NCI-H2081 treated with DMSO at 0.1 percent for 48 hours (cell line): ENCODE measurements at regions not wholly inside any gene's neighbourhood (a gene's known extent, or its start where the extent isn't known, plus 50 kb on each side); places are given as distances from the start of the nearest gene placed in this dataset.
"Not testable (repeated sequence)": the region's sequence is repeated elsewhere in the genome, so short reads cannot be mapped to it uniquely, and the experiment has no call there.

Source experiments
- DNase-seq: peaks from one replicate; lab custom pipeline; 2025; lab: John Stamatoyannopoulos, UW

GRCh38 chr5:101205065-101205464, 302.0 kb upstream of the ST8SIA4 start:
- not testable (repeated sequence) for DNase-seq

DNA sequence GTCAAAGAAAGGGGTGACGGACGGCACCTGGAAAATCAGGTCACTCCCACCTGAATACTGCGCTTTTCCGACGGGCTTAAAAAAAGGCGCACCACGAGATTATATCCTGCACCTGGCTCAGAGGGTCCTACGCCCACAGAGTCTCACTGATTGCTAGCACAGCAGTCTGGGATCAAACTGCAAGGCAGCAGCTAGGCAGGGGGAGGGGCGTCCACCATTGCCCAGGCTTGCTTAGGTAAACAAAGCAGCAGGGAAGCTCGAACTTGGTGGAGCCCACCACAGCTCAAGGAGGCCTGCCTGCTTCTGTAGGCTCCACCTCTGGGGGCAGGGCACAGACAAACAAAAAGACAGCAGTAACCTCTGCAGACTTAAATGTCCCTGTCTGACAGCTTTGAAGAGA, 277.3 kb upstream of the ST8SIA4 start:
- not testable (repeated sequence) for DNase-seq

GRCh38 chr5:101176605-101177004, 273.5 kb upstream of the ST8SIA4 start:
- no peak for DNase-seq

- no peak for DNase-seq
These were observed 271.9 kb upstream of the ST8SIA4 start for GRCh38 chr5:101174981-101175380.

DNA sequence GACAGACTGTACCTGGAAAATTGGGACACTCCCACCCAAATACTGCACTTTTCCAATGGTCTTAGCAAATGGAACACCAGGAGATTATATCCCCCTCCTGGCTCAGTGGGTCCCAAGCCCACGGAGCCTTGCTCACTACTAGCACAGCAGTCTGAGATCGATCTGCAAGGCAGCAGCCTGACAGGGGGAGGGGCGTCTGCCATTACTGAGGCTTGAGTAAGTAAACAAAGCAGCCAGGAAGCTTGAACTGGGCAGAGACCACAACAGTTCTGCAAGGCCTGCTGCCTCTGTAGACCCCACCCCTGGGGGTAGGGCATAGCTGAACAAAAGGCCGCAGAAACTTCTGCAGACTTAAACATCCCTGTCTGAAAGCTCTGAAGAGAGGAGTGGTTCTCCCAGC, 260.0 kb upstream of the ST8SIA4 start:
- DNase-seq: no peak

DNA sequence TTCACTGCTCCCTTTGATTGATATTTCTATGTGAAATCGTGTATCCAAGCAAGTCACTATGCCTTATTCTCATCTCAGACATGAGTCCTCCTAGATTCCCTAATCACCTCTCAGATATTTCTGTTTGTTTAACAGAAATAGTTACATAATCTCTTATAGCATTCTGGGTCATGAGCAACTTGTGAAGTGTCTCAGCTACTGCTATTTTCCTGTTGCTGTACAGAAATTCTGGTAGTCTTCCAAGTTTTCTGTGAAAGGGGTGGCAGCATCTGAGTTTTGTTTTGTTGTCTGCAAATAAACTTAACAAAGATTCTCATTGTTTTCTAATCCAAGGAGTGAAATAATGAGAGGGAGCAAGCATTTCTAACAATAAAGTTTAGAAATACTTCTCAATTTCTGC, 256.9 kb upstream of the ST8SIA4 start:
- DNase-seq: no peak

GRCh38 chr5:101159006-101159405, 255.9 kb upstream of the ST8SIA4 start:
- no peak for DNase-seq

DNA sequence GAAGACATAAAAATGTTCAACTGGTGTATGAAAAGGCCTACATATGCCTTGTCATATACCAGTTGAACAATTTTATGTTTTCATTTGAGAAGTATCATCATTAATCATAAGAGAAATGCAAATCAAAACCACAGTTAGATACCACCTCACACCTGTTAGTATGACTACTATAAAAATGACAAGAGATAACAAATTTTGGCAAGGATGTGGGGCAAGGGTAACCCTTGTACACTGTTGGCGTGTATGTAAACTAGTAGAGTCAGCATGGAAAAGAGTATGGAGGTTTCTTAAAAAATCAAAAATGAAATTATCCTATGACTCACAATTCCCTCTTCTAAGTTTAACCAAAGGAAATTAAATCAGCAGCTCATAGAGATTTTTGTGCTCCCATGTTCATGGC, 250.4 kb upstream of the ST8SIA4 start:
- DNase-seq: no peak

GRCh38 chr5:101143526-101143925, 240.4 kb upstream of the ST8SIA4 start:
- no peak for DNase-seq

DNA sequence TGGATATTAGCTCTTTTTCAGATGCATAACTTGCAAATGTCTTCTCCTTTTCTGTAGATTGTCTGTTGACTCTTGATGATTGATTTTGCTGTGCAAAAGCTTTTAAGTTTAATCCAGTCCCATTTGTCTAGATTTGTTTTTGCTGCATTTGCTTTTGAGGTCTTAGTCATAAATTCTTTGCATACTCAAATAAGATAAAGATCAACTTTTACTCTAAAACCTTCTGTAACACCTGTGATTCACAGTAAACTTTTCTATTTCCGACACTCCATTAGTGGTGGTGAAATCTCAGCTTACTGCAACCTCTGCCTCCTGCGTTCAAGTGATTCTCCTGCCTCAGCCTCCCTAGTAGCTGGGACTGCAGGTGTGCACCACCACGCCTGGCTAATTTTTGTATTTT, 239.0 kb upstream of the ST8SIA4 start:
- DNase-seq: no peak

GRCh38 chr5:101136454-101136853, 233.4 kb upstream of the ST8SIA4 start:
- DNase-seq: no peak

GRCh38 chr5:101123363-101123762, 220.3 kb upstream of the ST8SIA4 start:
- DNase-seq: no peak

DNA sequence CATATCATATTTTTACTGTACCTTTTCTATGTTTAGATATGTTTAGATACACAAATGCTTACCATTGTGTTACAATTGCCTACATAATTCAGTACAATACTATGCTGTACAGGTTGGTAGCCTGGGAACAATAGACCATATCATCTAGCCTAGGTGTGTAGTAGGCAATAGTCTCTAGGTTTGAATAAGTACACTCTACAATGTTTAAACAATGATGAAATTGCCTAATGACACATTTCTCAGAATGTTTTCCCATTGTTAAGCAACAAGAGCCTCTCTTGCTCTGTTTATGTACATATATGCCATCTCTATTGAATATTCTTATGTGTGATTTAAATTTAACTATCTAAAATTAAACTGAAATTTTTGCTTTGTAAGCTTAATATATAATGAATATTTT, 209.6 kb upstream of the ST8SIA4 start:
- no peak for DNase-seq

- no peak for DNase-seq
These were observed 200.8 kb upstream of the ST8SIA4 start for GRCh38 chr5:101103874-101104273.

DNA sequence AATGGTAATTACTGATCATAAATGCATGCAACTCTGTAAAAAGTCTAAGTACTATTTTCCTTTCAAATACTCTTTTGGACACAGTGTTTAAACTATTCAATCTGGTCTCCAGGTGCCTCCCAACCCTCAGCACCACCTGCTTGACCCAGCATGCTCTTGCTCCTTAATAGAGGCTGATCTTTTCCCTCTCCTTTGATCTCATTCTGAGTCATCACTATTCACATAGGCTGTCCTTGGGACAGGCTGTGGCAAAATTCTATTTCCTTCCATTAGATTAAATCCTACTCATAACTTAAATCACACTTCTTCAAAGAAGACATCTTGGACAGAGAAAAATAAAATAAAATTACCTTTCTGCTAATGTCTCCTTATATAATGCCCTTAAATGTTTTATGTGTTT, 199.4 kb upstream of the ST8SIA4 start:
- DNase-seq: no peak

DNA sequence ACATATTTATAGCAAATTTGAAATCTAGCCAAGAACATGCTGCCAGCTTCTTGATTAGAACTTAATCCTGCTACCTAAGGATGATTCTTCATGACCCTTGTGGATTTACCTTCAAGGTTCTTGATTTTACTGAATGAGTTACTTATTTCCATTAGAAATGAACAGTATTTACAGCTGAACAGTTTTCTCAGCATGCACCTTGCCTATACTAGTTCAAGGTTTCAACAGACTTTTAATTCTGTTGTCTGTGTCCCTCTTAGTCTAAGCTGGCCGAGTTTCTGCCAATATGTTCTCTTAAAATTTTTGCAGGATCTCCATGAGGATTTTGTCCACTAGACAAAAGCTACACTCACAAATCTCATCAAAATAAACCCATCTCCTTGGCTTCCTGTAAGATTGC, 188.8 kb upstream of the ST8SIA4 start:
- no peak for DNase-seq

DNA sequence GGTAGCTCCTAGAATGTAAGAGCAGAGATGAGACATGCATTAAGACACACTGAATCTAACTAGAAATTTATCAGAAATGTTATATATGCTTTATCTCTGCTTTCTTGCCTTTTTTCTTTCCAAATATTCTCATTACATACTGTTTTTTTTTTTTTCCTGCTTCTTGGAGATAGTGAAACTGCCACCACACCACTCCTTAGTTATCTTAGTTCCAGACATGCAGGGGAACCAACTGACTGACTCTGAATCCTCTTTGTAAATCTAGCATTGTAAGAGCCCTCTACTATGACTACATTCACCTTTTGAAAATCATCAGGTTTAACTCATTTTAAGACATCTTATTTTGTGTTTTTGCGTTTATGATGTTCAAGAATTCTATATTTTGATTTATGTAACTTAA, 181.3 kb upstream of the ST8SIA4 start:
- no peak for DNase-seq

- DNase-seq: no peak
These were observed 177.6 kb upstream of the ST8SIA4 start for GRCh38 chr5:101080462-101081240.

- no peak for DNase-seq
These were observed 165.2 kb upstream of the ST8SIA4 start for GRCh38 chr5:101068298-101068697.

- DNase-seq: no peak
These were observed 164.3 kb upstream of the ST8SIA4 start for GRCh38 chr5:101067429-101067828.

GRCh38 chr5:101062902-101063301, 159.8 kb upstream of the ST8SIA4 start:
- no peak for DNase-seq

GRCh38 chr5:101047181-101047580, 144.1 kb upstream of the ST8SIA4 start:
- DNase-seq: no peak

DNA sequence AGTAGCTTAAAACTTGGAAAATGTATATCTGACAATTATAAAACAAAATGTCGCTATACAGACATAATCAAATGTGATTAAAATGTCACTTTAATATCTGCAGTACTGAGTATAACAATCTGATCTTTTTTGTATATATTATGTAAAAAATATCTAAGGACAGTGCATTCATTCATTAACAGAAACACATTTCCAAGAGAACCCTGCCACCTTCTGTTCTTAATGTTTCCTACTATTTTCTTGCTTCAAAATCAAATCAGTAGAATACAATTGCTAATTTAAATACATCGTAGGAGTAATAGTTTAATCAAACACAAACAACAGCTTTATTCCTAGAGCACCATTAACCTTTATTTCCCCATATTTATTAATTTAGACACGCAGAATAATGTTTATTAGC, 142.6 kb upstream of the ST8SIA4 start:
- DNase-seq: no peak

DNA sequence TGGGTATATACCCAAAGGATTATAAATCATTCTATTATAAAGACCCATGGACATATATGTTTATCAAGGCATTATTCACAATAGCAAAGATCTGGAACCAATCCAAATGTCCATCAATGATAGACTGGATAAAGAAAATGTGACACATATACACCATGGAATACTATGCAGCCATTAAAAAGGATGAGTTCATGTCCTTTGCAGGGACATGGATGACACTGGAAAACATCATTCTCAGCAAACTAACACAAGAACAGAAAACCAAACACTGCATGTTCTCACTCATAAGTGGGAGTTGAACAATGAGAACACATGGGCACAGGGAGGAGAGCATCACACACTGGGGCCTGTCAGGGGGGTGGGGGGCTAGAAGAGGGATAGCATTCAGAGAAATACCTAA, 136.9 kb upstream of the ST8SIA4 start:
- not testable (repeated sequence) for DNase-seq
